ENCODE measurements at regions not wholly inside any gene's neighbourhood (a gene's known extent, or its start where the extent isn't known, plus 50 kb on each side); places are given as distances from the start of the nearest gene placed in this dataset.

DNA sequence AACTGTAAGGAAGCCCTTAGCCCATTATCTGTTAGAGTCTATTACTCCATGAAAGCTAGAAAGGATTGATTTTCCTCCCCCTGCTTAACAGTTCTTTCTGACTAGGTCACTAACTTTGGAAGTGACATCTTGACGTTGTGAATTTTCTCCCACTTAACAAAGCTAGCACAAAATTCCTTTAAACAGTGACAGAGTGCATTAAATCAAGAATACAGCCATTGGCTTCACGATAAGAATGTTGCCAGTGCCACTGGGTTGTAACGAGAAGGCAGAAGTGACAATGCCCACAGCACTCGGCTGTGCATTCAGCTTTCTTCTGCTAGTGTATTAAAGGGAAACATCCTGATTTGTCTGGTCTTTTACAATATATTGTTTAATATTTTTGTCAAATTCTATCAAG is 182.7 kb upstream of the DTNBP1 start:
- TF ChIP-seq, protein P1, sequence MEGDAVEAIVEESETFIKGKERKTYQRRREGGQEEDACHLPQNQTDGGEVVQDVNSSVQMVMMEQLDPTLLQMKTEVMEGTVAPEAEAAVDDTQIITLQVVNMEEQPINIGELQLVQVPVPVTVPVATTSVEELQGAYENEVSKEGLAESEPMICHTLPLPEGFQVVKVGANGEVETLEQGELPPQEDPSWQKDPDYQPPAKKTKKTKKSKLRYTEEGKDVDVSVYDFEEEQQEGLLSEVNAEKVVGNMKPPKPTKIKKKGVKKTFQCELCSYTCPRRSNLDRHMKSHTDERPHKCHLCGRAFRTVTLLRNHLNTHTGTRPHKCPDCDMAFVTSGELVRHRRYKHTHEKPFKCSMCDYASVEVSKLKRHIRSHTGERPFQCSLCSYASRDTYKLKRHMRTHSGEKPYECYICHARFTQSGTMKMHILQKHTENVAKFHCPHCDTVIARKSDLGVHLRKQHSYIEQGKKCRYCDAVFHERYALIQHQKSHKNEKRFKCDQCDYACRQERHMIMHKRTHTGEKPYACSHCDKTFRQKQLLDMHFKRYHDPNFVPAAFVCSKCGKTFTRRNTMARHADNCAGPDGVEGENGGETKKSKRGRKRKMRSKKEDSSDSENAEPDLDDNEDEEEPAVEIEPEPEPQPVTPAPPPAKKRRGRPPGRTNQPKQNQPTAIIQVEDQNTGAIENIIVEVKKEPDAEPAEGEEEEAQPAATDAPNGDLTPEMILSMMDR (IDR thresholded peaks at IDR 0.05) = no peak
- TF ChIP-seq EP300 (IDR thresholded peaks at IDR 0.05) = no peak

Measured in ovary (tissue), 3 donors.